GM18508 (cell line): ENCODE measurements at regions not wholly inside any gene's neighbourhood (a gene's known extent, or its start where the extent isn't known, plus 50 kb on each side); places are given as distances from the start of the nearest gene placed in this dataset.

ENCODE experiments used
- ATAC-seq: cut with Tn5 transposase; IDR thresholded peaks from one replicate; pipeline ENCODE4 v1.9.1; 2021; ENCODE audit warnings: moderate number of reproducible peaks; ENCODE audit not compliant: insufficient read depth, unreplicated experiment

DNA sequence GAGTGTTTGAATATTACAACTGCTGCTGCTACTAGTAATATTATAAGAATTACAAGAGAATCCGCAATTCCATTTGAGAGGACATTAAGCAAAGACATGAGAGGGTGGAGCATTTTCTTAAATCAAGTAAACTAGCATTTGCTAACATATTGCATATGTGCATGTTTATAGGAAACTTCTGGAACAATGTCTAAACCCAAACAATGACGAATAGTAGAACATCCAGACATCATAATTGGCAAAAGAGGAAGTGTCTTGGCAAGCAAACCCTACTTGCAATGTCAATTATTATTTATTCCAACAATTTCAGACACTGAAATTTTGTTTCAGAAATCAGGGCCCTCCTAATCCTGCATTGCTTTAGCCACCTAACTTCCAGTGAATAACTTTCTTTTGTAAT lies 1155.3 kb upstream of the GJE1 start:
- ATAC-seq, result no peak

DNA sequence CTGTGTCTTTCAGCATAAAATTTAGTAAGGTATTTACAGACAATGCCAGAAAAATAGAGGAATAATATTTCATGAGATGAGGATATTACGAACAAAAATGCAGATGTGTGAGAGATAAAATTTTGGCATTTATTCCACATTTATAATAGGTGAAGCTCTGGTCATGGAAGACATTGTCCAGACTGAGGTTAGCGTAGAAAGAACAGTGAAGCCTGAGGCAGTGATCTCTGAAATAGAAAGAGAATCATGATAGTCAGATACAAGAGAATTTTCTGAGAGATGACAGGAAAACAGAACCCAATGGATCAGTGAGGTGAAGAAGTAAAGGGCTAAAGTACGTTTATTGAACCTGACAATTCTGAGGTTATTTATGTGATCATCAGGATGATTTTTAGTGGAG lies 1155.9 kb upstream of the GJE1 start:
- no peak for ATAC-seq

DNA sequence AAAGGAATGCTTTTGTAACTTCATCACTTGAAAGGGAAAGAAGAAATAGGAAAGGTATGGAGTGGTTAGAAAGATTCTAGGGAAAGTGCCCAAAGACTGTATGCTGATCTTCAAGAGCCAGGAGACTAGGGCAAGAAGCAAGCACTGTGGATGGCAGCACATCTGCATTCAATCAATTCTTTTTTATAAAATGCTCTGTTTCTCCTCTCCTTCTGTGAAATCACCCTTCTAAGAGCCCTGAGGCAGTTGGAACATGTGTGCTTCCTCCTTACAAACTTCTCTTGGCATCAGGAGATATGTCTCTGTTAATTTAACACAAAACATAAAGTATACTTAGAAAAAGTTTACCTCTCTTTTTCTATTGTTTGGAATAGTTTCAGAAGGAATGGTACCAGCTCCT lies 1162.2 kb upstream of the GJE1 start:
- ATAC-seq, result no peak

DNA sequence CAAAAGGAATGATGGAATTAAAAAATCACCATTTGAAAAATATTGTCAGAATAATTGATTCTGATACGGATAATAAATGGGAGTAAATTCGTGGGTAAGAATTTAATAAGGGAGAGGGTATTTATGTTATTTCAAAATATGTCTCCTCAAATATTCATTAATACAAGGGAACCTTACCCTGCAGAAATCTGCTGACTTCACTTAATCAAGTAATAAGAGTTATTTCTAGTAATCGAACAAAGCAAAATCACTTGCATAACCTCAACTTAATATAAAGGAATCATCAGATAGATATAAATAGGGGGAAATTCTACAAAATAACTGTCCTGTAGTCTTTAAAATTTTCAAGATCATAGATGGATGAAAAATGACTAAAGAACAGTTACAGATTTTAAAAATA lies 1164.7 kb upstream of the GJE1 start:
- no peak for ATAC-seq

DNA sequence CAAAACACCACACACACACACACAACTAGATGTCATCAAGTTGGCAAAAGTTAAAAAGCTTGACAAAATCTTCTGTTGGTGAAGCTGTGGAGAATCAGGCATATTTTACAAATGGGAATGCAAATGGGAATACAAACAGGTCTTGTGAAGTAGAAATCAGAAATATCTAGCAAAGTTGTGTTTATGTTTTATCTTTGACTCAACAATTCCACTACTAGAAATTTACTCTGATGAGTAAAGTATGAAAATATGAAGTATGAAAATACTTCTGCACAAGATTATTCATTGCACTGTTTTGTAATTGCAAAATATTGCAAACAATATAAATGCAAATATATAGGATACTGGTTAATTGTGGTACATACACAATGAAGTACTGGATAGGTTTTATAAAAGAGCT lies 1166.0 kb upstream of the GJE1 start:
- ATAC-seq, result no peak

DNA sequence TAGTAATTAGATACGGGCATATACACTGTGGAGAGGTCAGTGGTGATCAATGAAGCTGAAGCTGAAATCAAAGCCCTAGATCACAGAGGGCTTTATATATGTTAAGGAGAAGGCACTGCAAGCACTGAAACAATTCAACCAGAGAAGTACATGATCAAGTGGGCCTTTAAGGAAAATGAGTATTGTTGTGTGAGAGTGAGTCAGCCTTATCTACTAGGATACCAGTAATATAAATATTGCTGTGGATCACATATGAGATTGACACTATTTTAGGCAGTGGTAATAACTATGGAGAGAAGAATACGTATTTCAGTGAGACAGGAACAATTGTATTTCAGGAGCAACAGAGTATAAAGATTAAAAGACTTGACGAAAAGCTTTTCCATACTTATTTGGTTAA lies 1172.2 kb upstream of the GJE1 start:
- no peak for ATAC-seq

DNA sequence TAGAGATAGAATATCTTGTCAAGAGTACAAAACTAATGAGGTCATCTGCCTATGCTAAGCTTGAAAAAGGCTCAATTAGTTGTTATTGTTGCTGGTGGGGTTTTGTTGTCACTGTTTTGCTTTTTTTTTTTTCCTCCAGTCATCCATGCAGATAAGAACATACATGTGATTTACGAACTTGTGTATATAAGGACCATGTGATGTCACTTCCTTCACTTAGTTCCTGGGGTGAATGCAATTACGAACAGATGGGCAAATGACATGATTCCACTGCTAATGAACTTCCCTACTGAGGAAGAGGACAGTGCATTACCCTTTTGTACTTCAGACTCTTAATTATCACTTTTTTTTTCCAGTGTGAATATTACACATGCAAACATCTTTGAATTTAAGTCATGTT lies 1175.3 kb upstream of the GJE1 start:
- no peak for ATAC-seq

DNA sequence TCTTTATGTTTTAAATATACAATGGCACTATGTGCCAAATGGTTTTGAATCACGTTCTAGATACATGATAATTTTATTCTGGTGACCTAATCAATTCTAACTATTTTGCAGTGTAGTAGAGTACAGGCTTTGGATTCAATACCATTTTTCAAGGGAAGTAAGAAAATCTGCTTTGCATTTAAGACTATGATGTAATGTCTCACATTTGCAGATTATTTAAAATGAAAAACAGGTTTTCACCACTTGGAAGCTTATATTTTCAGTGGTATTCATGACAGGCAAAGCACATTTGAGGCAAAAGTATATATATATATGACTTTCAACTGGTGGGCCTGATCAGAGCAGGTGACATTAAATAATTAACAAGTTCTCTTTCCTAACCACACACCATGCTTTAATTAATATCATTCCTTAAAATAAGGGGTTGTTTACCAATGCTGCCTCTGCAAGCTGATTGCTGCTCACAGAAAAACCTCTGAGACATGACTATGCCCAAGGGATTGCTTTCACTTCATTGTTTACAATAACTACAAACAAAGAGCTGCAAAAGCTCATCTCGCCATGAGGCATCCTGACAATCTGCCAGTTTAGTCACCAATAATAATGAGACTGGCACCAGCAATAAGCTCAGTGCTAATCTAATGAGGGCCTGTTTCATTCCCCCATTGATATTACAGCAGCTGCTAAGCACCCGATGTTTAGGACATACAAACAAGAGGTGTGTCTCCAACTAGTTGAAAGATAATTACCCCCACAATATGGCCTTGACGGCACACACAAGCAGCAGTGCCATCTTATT lies 1176.0 kb upstream of the GJE1 start:
- no peak for ATAC-seq

DNA sequence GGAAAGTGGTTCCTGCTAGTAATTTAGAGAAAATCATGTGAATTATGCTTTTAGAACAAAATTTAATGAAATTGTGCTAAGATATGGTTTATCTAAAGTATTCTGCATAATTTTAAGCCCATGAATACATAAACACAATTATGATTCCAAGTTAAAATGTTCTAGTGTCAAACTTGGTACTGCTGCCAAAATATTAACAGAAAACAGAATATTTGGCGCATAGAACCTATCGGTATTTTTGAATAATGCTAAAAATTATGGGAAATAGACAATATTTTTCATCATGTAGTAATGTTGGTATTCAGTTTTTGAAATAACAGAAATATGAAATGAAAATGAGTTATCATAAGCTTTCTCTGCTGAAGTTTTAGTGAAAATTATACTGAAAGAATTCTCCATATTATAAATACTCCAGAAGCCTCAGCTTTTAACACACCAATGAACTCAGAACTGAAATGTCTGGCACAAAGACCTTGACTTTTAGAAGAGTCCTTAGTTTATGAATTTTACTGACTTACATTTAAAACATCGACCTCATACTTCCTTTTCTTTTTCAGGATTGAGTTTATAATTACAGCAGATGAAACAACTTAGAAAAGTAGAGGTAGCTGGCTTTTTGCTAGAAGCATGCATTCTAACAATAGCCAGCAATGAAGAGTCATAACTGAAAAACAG lies 1192.3 kb upstream of the GJE1 start:
- ATAC-seq, result no peak

DNA sequence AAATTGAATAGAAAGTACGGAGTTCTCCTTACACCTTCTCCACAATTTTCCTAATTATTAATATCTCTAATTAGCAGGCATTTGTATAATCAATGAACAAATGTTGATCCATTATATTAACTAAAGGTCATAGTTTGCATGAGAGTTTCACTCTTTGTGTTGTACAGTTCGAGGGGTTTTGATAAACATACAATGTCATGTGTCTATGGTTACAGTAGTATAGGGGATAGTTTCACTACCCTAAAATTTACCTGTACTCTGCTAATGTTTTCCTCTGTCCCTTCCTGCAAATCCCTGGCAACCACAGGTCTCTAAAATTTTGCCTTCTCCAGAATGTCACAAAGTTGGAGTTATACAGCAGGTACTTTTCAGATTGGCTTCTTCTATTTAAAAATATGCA lies 1199.8 kb upstream of the GJE1 start:
- no peak for ATAC-seq

DNA sequence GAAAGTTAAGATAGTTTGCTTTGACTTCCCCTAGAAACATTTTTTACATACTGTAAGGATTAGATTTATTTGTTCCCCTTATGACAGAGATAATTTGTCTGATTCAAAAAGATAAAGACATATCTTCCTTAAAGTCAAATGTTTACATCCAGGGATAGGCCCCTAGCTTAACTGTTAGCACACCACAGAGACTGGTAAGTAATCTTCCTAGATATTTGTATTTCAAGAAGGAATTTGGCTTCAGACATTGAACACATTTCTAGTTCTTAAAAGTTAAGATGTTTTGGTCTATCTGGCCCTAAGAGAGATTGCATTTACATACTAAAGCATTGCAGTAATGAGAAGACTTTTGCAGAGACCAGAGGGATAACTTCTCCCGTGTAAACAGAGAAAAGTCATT lies 1201.1 kb upstream of the GJE1 start:
- ATAC-seq, result no peak

DNA sequence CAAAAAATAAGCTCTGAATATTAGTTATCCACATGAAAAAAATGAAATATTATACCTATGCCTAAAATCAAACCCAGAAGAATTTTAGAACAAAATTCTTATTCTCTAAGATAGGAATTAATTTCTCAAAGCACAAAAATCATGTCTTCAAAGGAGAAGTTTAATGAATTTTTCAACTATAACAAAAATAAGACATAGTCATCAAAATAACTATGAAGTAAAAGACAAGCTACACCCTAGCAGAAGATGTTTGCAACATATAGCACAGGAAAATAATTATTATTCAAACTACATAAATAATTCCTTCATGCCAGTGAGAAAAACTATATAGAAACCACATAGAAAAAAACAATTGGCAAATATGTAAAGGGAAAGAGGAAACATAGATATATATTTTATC lies 1203.6 kb upstream of the GJE1 start:
- no peak for ATAC-seq

DNA sequence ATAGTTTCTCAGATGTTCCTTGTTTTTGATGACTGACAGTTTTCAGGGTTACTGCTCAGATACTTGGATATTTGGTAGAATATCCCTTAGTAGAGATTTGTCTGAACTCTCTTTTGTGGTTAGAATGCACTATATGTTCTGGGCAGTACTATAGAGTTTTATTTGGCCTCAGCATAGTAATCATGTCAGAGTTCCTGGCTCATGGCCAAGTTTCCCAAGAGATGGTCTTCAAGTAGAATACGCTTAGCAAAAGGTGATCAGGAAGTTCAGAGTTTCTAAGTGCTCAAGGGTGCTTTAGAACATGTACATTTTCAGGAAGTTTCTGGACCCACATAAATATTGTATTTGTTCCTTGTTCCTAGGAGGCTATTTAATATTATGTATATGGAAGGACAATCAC lies 1209.7 kb upstream of the GJE1 start:
- ATAC-seq, result no peak

DNA sequence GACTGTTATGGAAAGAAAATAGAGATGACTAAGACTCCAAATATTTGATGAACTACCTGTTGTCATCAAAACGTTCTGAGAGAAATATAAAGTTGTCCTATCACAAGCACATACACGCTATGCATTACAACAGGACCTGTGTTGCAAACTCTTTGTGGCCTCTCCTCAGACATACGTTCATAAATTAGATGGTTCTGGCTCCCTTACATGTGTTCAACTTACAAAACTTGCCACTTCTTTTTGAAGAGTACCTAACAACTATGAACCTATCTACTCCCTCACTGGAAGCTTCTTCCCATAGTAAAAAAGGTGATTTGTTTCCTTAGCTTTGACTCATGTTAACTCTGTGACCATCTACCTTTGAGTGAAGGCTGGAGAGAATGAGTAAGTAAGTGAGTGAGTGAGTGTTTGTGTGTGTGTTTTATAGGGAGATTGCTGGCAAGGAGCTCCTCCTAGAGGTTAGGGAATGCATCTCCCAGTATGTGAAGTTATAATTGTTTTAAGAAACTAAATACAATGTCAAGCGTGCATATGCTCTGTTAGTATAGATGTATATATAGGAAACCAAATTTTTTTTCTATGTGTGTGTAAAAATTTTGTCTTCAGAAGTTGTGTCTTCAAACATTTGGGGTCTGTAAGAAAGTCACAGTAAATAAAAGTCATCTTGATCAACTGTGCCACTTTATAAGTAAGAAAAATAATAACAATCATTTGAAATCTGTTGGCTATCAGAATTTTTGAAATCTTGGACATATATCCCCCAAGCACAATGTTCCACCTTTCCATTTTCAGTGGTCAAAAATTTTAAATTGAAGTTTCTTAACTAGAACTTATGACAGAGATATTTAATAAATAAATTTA lies 1211.1 kb upstream of the GJE1 start:
- peak; percentile 66 for ATAC-seq

DNA sequence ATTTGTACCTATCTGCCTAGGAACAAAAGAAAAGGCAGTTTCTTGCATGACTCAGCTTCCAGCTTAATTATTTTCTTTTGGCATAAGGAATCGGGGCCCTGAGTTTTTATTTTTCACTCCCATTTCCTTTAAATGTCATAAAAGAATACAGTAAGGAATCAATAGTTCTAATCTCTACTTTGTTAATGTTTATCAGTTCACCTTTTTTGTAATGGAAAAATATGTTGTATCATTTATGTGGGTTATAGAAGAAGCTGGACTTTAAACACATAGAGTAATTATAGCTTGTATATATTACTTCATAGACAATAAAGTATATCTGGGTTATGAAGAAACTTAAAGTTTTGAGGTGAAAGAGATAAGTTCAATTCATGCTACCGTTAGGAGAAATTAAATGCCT lies 1214.8 kb upstream of the GJE1 start:
- no peak for ATAC-seq

DNA sequence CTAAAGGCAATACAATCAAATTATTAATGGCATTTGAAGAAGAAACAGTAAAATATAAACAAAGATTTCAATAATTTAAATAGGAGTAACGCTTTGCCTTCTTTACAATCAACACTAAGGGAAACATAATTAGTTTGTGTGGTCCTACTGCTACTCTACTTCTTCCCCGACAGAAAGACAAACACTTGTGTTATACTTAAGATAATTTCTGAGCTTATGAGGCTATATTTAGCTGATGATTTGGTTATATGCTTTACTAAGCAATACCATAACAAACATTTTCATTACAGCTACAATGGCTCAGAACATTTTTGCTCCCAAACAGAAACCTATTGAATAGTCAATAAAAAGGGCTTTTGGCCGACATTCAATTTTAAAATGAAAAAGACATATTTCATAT lies 1217.2 kb upstream of the GJE1 start:
- no peak for ATAC-seq

DNA sequence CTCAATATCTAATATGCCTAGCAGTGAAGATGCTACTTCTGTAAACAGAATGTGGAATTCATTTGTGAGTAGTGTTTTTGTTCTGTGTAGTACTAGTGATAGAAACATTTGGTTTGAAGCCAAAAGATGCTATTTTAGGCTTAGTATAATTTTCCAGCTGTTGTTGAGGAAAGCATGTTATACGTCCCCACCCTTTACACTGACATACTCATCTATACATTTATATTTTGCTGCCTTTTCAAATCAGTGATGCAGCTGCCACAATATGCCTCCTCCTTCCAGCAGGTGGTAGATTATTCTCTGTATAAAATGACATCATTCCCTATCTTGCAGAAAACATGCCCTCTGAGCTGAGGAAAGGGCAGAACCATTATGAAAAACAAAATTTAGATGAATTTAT lies 1217.6 kb upstream of the GJE1 start:
- no peak for ATAC-seq

DNA sequence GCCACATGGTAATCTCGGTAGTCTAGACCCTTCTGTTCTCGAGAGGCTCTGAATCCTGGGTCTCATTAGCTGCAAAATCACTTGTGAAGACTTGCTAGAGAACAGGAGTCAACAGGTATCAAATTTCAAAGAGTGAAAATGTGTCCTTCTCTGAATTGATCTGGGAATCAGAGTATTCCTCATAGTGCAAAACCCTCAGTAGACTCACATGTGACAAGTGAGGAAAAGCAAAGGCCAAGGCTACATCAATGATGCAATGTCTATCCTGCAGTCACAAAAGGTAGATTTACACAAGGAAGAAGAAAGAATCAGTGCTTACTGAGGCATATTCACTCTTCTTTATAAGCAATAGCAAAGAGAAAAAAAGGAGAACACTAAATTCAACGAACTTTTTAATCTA lies 1220.0 kb upstream of the GJE1 start:
- no peak for ATAC-seq

DNA sequence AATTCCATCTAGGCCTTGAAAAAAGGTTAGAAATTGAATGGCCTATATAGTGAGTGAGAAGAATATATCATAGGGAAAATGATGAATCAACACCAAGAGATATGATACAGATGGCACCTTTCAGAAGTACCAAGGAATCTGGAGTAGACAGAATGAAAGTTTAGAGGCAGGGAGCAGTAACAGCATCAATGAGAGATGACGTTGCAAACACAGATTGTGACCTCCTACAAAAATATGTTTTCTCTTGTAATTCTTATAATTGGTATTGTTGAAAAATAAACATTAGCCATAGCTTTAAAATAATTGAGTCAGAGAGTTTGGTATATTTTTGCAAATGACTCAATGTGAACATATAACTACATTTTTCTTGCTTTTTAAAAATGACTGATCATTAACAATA lies 1223.1 kb upstream of the GJE1 start:
- no peak for ATAC-seq

DNA sequence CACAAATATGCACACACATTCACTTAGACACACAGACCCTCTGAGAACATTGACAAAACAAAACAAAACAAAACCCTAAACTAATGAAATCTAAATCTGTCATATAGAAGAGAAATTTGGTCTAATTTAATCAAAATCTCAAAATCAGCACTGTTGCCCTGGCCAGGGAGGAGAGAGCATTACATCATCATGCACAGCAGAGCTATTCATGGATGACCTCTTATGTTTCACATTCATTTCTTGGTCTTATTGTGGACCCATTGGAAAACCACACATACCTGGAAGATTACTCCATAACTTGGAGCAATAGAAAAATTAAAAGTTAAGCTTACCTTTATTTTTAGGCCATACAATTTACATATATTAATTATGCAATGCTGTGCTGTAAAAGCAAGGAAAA lies 1223.6 kb upstream of the GJE1 start:
- no peak for ATAC-seq

DNA sequence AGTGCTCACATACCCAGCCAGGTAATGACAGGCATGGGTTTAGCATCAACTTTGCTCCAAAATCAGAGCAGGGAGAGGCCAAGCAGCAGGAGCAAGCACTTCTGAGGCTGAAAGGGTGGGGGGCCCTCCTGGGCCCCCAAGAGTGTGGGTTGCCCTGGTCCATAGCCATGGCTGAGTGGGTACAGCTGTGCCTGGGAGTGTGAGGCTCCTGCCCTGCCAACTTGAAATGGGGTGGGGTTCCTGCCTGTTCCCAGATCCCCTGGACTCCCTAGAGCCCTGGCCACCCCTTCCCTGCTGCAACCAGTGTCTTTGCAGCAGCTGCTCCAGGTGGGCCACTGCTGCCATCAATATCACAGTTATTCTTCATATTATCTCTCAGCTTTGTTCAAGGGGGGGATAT lies 1224.2 kb upstream of the GJE1 start:
- no peak for ATAC-seq
